KMS-11 (cell line): ENCODE measurements at regions not wholly inside any gene's neighbourhood (a gene's known extent, or its start where the extent isn't known, plus 50 kb on each side); places are given as distances from the start of the nearest gene placed in this dataset.

Experiments used
- H2AFZ ChIP-seq: fragments of 200-600 bp; sonication (generic); 2 replicates; pipeline ENCODE4 v1.6.1; 2016; ENCODE audit warnings: antibody characterized with exemption, mixed run types, low read depth
- H3K27ac ChIP-seq: fragments of 200-600 bp; sonication (generic); 2 replicates; pipeline ENCODE4 v1.6.1; 2016; ENCODE audit warnings: mild to moderate bottlenecking, mixed run types
- H3K27me3 ChIP-seq: fragments of 200-600 bp; sonication (generic); 2 replicates; pipeline ENCODE4 v1.6.1; 2017; ENCODE audit warnings: mild to moderate bottlenecking, low read depth, mixed run types, moderate library complexity; ENCODE audit not compliant: insufficient read depth
- H3K36me3 ChIP-seq: fragments of 200-600 bp; sonication (generic); 2 replicates; pipeline ENCODE4 v1.6.1; 2017; ENCODE audit warnings: mild to moderate bottlenecking, mixed run types; ENCODE audit not compliant: insufficient read depth
- H3K4me1 ChIP-seq: fragments of 200-600 bp; sonication (generic); 2 replicates; pipeline ENCODE4 v1.6.1; 2016; ENCODE audit warnings: mild to moderate bottlenecking, low read depth, mixed run types; ENCODE audit not compliant: poor library complexity, severe bottlenecking
- H3K4me2 ChIP-seq: fragments of 200-600 bp; sonication (generic); 2 replicates; pipeline ENCODE4 v1.7.0; 2016; ENCODE audit warnings: mild to moderate bottlenecking, mixed run types
- H3K4me3 ChIP-seq: fragments of 200-600 bp; sonication (generic); IDR thresholded peaks from 2 replicates; pipeline ENCODE4 v1.6.1; 2017; ENCODE audit warnings: low read depth, low read length, mixed read lengths; ENCODE audit not compliant: insufficient read depth
- H3K79me2 ChIP-seq: fragments of 200-600 bp; sonication (generic); 2 replicates; pipeline ENCODE4 v1.6.1; 2016; ENCODE audit warnings: low read depth, mixed run types; ENCODE audit not compliant: insufficient read depth
- H3K9ac ChIP-seq: fragments of 200-600 bp; sonication (generic); 2 replicates; pipeline ENCODE4 v1.6.1; 2016; ENCODE audit warnings: mild to moderate bottlenecking, mixed run types
- H4K20me1 ChIP-seq: fragments of 200-600 bp; sonication (generic); 2 replicates; pipeline ENCODE4 v1.6.1; 2016; ENCODE audit warnings: mild to moderate bottlenecking, mixed run types; ENCODE audit not compliant: insufficient read depth
- TF ChIP-seq, protein P1 (sequence below): fragments of 200-600 bp; sonication (generic); conservative IDR thresholded peaks from 2 replicates; pipeline ENCODE4 v1.6.1; 2017; ENCODE audit warnings: low read depth, mild to moderate bottlenecking, antibody characterized with exemption, low read length, moderate library complexity, mixed read lengths

DNA sequence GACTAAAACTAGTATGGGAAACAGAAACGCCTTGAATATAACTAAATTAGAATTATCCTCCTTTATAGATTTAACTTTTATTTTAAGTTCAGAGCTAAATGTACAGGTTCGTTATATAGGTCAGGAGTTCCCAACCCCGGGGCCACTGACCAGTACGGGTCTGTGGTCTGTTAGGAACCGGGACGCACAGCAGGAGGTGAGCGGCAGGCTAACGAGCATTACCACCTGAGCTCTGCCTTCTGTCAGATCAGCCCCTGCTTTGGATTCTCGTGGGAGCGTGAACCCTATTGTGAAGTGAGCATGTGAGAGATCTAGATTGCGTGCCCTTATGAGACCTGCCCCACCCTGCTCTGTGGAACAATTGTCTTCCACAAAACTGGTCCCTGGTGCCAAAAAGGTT, 51.0 kb downstream of the FAT4 start:
- TF ChIP-seq, protein P1, sequence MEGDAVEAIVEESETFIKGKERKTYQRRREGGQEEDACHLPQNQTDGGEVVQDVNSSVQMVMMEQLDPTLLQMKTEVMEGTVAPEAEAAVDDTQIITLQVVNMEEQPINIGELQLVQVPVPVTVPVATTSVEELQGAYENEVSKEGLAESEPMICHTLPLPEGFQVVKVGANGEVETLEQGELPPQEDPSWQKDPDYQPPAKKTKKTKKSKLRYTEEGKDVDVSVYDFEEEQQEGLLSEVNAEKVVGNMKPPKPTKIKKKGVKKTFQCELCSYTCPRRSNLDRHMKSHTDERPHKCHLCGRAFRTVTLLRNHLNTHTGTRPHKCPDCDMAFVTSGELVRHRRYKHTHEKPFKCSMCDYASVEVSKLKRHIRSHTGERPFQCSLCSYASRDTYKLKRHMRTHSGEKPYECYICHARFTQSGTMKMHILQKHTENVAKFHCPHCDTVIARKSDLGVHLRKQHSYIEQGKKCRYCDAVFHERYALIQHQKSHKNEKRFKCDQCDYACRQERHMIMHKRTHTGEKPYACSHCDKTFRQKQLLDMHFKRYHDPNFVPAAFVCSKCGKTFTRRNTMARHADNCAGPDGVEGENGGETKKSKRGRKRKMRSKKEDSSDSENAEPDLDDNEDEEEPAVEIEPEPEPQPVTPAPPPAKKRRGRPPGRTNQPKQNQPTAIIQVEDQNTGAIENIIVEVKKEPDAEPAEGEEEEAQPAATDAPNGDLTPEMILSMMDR = no peak
- no peaks in the 10 kb centered on the region for H4K20me1 ChIP-seq
- H2AFZ ChIP-seq = no peak overlapping the region
- no peak overlapping the region for H3K9ac ChIP-seq
- no peak overlapping the region for H3K4me3 ChIP-seq
- H3K79me2 ChIP-seq = no peaks in the 10 kb centered on the region
- H3K27me3 ChIP-seq = no peaks in the 10 kb centered on the region
- H3K4me1 ChIP-seq = no peaks in the 10 kb centered on the region
- no peak overlapping the region for H3K27ac ChIP-seq
- no peak overlapping the region for H3K4me2 ChIP-seq
- no peaks in the 10 kb centered on the region for H3K36me3 ChIP-seq

DNA sequence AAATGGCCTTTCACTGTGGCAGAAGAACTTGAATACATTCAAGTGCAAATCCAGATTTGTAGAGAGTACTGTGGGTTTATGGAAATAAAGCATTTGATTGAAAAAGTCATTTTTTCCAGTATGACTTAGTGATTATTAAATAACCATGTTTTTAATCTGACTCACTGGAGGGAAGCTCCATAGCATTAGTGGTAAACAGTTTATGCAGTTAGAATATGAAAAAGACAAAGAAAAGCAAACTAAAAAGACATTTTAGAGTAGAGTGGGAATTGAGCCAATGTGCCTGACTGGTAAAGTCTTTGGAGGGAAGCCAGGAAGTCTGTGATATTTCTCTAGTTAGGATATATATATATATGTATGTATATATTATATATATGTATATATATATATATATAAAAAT, 53.4 kb downstream of the FAT4 start:
- no peaks in the 10 kb centered on the region for H4K20me1 ChIP-seq
- H3K4me1 ChIP-seq = no peaks in the 10 kb centered on the region
- TF ChIP-seq, protein P1 = no peak
- no peak overlapping the region for H3K4me3 ChIP-seq
- no peaks in the 10 kb centered on the region for H3K36me3 ChIP-seq
- no peak overlapping the region for H3K4me2 ChIP-seq
- H2AFZ ChIP-seq = no peak overlapping the region
- no peaks in the 10 kb centered on the region for H3K27me3 ChIP-seq
- H3K27ac ChIP-seq = no peak overlapping the region
- H3K79me2 ChIP-seq = no peaks in the 10 kb centered on the region
- no peak overlapping the region for H3K9ac ChIP-seq

DNA sequence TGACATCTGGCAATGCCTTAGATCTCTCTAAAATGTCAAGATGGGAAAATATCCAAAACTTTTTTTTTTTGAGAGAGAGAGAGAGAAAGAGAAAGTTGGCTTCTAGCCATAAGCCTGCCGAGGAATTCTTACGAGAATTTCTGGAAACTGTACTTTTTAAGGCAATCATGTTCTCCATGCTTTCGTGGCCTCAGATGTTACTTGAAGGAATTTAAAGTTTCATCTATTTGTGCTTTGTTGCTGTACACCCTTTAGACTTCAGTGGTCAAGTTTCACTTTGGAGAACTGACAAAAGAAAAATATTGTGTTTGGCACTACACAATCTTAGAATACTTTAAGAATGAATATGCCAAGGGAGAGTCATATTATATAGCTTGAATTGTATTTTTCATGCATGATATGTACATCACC, 53.9 kb downstream of the FAT4 start:
- Histone ChIP-seq H3K4me3 (no peak overlapping the region), H2AFZ (no peak overlapping the region), H3K4me2 (no peak overlapping the region), H3K27ac (no peak overlapping the region), H4K20me1 (no peaks in the 10 kb centered on the region), H3K36me3 (no peaks in the 10 kb centered on the region), H3K27me3 (no peaks in the 10 kb centered on the region), H3K4me1 (no peaks in the 10 kb centered on the region), H3K9ac (no peak overlapping the region), H3K79me2 (no peaks in the 10 kb centered on the region)
- TF ChIP-seq, protein P1 = no peak

DNA sequence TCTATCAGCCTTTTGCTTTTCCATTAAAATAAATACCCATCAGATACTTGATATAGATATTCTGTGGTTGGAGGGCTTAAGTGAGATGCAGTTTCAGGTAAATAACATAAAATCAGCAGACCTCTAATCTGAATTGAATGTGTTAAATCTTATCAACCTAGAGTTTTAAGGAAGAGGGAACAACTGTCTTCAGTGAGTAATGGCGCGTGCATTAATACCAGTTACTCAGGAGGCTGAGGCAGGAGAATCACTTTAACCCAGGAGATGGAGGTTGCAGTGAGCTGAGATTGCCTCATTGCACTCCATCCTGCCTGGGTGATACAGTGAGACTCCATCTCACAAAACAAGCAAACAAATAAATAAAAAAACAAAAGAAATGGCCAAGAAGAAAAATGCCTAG, 54.3 kb downstream of the FAT4 start:
- Histone ChIP-seq H3K4me2 (no peak overlapping the region), H3K36me3 (no peaks in the 10 kb centered on the region), H3K9ac (no peak overlapping the region), H3K4me3 (no peak overlapping the region), H3K27ac (no peak overlapping the region), H3K27me3 (no peaks in the 10 kb centered on the region), H2AFZ (no peak overlapping the region), H3K79me2 (no peaks in the 10 kb centered on the region), H4K20me1 (no peaks in the 10 kb centered on the region), H3K4me1 (no peaks in the 10 kb centered on the region)
- TF ChIP-seq, protein P1 = no peak

DNA sequence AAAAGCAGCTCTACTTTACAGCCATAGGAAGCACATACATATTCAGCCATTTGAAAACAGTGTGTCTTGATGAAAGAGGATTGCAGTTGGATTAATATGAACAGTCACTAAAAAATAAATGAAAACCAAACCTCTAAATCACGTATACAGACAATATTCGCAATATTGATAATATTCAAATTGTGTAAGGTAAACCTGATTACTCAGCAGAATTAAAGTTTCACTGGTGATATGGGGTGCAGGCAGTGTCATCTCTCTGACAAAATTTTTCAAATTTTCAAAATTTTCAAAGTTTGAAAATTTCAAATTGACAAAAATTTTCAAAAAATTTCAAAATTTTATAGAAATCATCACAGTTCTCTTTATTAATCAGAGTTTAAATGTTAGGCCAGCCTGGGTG, 55.7 kb downstream of the FAT4 start:
- no peak overlapping the region for H3K4me3 ChIP-seq
- H3K9ac ChIP-seq = no peak overlapping the region
- H3K27ac ChIP-seq = no peak overlapping the region
- H3K4me1 ChIP-seq = no peaks in the 10 kb centered on the region
- no peak overlapping the region for H2AFZ ChIP-seq
- TF ChIP-seq, protein P1 = no peak
- no peaks in the 10 kb centered on the region for H3K27me3 ChIP-seq
- no peaks in the 10 kb centered on the region for H3K36me3 ChIP-seq
- no peak overlapping the region for H3K4me2 ChIP-seq
- H3K79me2 ChIP-seq = no peaks in the 10 kb centered on the region
- H4K20me1 ChIP-seq = no peaks in the 10 kb centered on the region
